WTC11 (cell line): ENCODE measurements at regions not wholly inside any gene's neighbourhood (a gene's known extent, or its start where the extent isn't known, plus 50 kb on each side); places are given as distances from the start of the nearest gene placed in this dataset.

Experiments
- ATAC-seq: fragments of 200-7000 bp; cut with Tn5 transposase; 2 replicates; pipeline ENCODE4 v1.10.0; 2021; ENCODE audit warnings: mild to moderate bottlenecking, moderate library complexity
- CTCF ChIA-PET: fragments of 300-600 bp; sonication (Branson Sonifier 250); formaldehyde crosslinking; loops from one replicate; lab custom pipeline; 2021; ENCODE audit warnings: antibody characterized with exemption; lab: Charles Lee
- POLR2A ChIA-PET: fragments of 350-600 bp; sonication (Branson Sonifier 250); formaldehyde crosslinking; loops from one replicate; lab custom pipeline; 2021; ENCODE audit warnings: antibody characterized with exemption; lab: Charles Lee
- DNase-seq: peaks from one replicate; pipeline ENCODE4 v3.0.0; 2021; ENCODE audit warnings: low spot score
- H3K27ac Mint-ChIP-seq: 2 replicates; pipeline ENCODE4 v1.8.0; 2021; ENCODE audit warnings: mixed read lengths
- H3K27me3 Mint-ChIP-seq: 2 replicates; pipeline ENCODE4 v1.8.0; 2021; ENCODE audit warnings: low read depth, mild to moderate bottlenecking, moderate library complexity, mixed read lengths
- H3K36me3 Mint-ChIP-seq: 2 replicates; pipeline ENCODE4 v1.8.0; 2021; ENCODE audit warnings: mixed read lengths
- H3K4me1 Mint-ChIP-seq: 2 replicates; pipeline ENCODE4 v1.8.0; 2022; ENCODE audit warnings: mixed read lengths
- H3K4me3 Mint-ChIP-seq: 2 replicates; pipeline ENCODE4 v1.8.0; 2021; ENCODE audit warnings: mild to moderate bottlenecking, moderate library complexity, mixed read lengths
- H3K9me3 Mint-ChIP-seq: 2 replicates; pipeline ENCODE4 v1.8.0; 2021; ENCODE audit warnings: mixed read lengths
- ATF2 ChIP-seq: sonication (generic); formaldehyde crosslinking; IDR thresholded peaks from 2 replicates; pipeline ENCODE4 v1.8.1; 2022; ENCODE audit warnings: low read depth, missing genetic modification reagents, borderline replicate concordance
- E2F5 ChIP-seq: sonication (generic); formaldehyde crosslinking; IDR thresholded peaks from 2 replicates; pipeline ENCODE4 v1.8.1; 2022; ENCODE audit warnings: mild to moderate bottlenecking, moderate library complexity, missing genetic modification reagents
- EMX1 ChIP-seq: fragments of 250-450 bp; sonication (Bioruptor Pico); IDR thresholded peaks from 2 replicates; pipeline ENCODE4 v1.8.0; 2021; ENCODE audit warnings: mild to moderate bottlenecking
- ESRRA ChIP-seq: sonication (generic); formaldehyde crosslinking; IDR thresholded peaks from 2 replicates; pipeline ENCODE4 v1.8.1; 2022; ENCODE audit warnings: mild to moderate bottlenecking, missing genetic modification reagents, borderline replicate concordance
- FOXK1 ChIP-seq: sonication (generic); formaldehyde crosslinking; IDR thresholded peaks from 2 replicates; pipeline ENCODE4 v1.8.0; 2022; ENCODE audit warnings: mild to moderate bottlenecking, moderate library complexity, missing genetic modification reagents
- FOXP4 ChIP-seq: sonication (generic); formaldehyde crosslinking; IDR thresholded peaks from 2 replicates; pipeline ENCODE4 v1.8.0; 2022; ENCODE audit warnings: mild to moderate bottlenecking, missing genetic modification reagents
- GABPB1 ChIP-seq: sonication (generic); formaldehyde crosslinking; IDR thresholded peaks from 2 replicates; pipeline ENCODE4 v1.8.1; 2023; ENCODE audit warnings: mild to moderate bottlenecking, missing genetic modification reagents
- JAZF1 ChIP-seq: fragments of 250-450 bp; sonication (Bioruptor Pico); IDR thresholded peaks from 2 replicates; pipeline ENCODE4 v1.9.0; 2021; ENCODE audit warnings: moderate library complexity, mild to moderate bottlenecking, inconsistent platforms
- KAT7 ChIP-seq: sonication (generic); formaldehyde crosslinking; IDR thresholded peaks from 2 replicates; pipeline ENCODE4 v1.8.1; 2023; ENCODE audit warnings: missing genetic modification reagents, mild to moderate bottlenecking, borderline replicate concordance
- OVOL2 ChIP-seq: fragments of 250-450 bp; sonication (Bioruptor Pico); IDR thresholded peaks from 2 replicates; pipeline ENCODE4 v1.9.0; 2021; ENCODE audit warnings: mild to moderate bottlenecking, borderline replicate concordance
- SMAD3 ChIP-seq: sonication (generic); formaldehyde crosslinking; IDR thresholded peaks from 2 replicates; pipeline ENCODE4 v1.8.0; 2022; ENCODE audit warnings: missing genetic modification reagents, mild to moderate bottlenecking, borderline replicate concordance
- TCF7 ChIP-seq: sonication (generic); formaldehyde crosslinking; IDR thresholded peaks from 2 replicates; pipeline ENCODE4 v1.8.0; 2022; ENCODE audit warnings: mild to moderate bottlenecking, low read depth, missing genetic modification reagents, moderate library complexity
- ZNF396 ChIP-seq: fragments of 250-450 bp; sonication (Bioruptor Pico); IDR thresholded peaks from 2 replicates; pipeline ENCODE4 v1.8.0; 2021; ENCODE audit warnings: mild to moderate bottlenecking, moderate library complexity, borderline replicate concordance
- ZNF423 ChIP-seq: fragments of 250-450 bp; sonication (Bioruptor Pico); IDR thresholded peaks from 2 replicates; pipeline ENCODE4 v2.1.2; 2022; ENCODE audit warnings: mild to moderate bottlenecking, moderate library complexity
- ZNF425 ChIP-seq: fragments of 250-450 bp; sonication (Bioruptor Pico); conservative IDR thresholded peaks from 2 replicates; pipeline ENCODE4 v1.9.0; 2021; ENCODE audit warnings: mild to moderate bottlenecking
- TF ChIP-seq, protein P1 (sequence below): fragments of 250-450 bp; sonication (Bioruptor Pico); IDR thresholded peaks from 2 replicates; pipeline ENCODE4 v1.9.0; 2021; ENCODE audit warnings: moderate library complexity, mild to moderate bottlenecking, inconsistent platforms, borderline replicate concordance
- TF ChIP-seq, protein P2 (sequence below): fragments of 200-600 bp; IDR thresholded peaks from 2 replicates; pipeline ENCODE4 v1.8.0; 2022; ENCODE audit warnings: antibody characterized with exemption
- TF ChIP-seq, protein P3 (sequence below): fragments of 250-450 bp; sonication (Bioruptor Pico); IDR thresholded peaks from 2 replicates; pipeline ENCODE4 v1.9.0; 2021; ENCODE audit warnings: mild to moderate bottlenecking
- TF ChIP-seq, protein P4 (sequence below): sonication (generic); formaldehyde crosslinking; IDR thresholded peaks from 2 replicates; pipeline ENCODE4 v1.8.0; 2023; ENCODE audit warnings: missing genetic modification reagents
- TF ChIP-seq, protein P5 (sequence below): sonication (generic); formaldehyde crosslinking; IDR thresholded peaks from 2 replicates; pipeline ENCODE4 v1.8.0; 2022; ENCODE audit warnings: mild to moderate bottlenecking, missing genetic modification reagents

DNA sequence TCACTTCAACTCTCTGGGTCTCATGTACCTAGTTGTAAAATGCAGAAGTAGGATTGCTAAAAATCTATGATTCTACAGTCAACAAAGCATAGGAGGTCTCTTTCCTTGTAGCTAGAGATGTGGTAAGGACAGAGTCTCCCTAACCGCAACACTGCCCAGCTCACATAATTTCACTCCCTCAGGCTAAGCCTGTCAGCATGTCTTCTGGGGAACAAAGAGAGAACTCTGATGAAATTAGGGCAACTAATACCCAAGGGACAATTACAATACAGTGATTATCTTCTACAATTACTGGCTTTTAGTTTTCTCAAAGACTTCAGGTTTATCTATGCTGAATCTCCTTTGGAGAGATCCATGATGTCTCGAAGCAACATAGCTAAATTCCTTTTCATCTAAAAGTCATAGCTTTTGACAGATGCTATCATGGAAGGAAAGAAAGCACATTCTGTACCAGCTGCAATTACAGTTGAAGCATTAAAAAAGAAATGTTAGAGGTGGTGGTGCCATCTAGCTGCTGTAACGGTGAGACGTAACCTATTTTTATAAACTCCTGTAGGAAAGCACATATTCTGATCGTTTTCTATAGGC lies 141.1 kb upstream of the TARS1 start:
- H3K36me3 Mint-ChIP-seq: no peaks in the 10 kb centered on the region
- TF ChIP-seq ZNF396 (CRISPR knock-in tag) (no peak), JAZF1 (no peak)
- TF ChIP-seq, protein P1, sequence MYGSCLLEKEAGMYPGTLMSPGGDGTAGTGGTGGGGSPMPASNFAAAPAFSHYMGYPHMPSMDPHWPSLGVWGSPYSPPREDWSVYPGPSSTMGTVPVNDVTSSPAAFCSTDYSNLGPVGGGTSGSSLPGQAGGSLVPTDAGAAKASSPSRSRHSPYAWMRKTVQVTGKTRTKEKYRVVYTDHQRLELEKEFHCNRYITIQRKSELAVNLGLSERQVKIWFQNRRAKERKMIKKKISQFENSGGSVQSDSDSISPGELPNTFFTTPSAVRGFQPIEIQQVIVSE (CRISPR knock-in tag): no peak
- DNase-seq: no peak
- ATAC-seq: peak; percentile 72
- CTCF ChIA-PET: interaction anchor here (0.7 to 1.4 kb wide), 9 partner anchors 9 to 586 kb away, joined by 3 to 4 read pairs (median 3); no protein-coding TSS in a partner anchor
- peaks cover 6% of the 10 kb centered on the region for H3K4me1 Mint-ChIP-seq
- POLR2A ChIA-PET: no interaction called here
- H3K4me3 Mint-ChIP-seq: no peak overlapping the region
- H3K9me3 Mint-ChIP-seq: no peaks in the 10 kb centered on the region
- no peak overlapping the region for H3K27ac Mint-ChIP-seq
- H3K27me3 Mint-ChIP-seq: peaks cover 12% of the 10 kb centered on the region

- POLR2A ChIA-PET: no interaction called here
- no peak overlapping the region for H3K4me3 Mint-ChIP-seq
- TF ChIP-seq, protein P2, sequence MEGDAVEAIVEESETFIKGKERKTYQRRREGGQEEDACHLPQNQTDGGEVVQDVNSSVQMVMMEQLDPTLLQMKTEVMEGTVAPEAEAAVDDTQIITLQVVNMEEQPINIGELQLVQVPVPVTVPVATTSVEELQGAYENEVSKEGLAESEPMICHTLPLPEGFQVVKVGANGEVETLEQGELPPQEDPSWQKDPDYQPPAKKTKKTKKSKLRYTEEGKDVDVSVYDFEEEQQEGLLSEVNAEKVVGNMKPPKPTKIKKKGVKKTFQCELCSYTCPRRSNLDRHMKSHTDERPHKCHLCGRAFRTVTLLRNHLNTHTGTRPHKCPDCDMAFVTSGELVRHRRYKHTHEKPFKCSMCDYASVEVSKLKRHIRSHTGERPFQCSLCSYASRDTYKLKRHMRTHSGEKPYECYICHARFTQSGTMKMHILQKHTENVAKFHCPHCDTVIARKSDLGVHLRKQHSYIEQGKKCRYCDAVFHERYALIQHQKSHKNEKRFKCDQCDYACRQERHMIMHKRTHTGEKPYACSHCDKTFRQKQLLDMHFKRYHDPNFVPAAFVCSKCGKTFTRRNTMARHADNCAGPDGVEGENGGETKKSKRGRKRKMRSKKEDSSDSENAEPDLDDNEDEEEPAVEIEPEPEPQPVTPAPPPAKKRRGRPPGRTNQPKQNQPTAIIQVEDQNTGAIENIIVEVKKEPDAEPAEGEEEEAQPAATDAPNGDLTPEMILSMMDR: no peak
- TF ChIP-seq, protein P3, sequence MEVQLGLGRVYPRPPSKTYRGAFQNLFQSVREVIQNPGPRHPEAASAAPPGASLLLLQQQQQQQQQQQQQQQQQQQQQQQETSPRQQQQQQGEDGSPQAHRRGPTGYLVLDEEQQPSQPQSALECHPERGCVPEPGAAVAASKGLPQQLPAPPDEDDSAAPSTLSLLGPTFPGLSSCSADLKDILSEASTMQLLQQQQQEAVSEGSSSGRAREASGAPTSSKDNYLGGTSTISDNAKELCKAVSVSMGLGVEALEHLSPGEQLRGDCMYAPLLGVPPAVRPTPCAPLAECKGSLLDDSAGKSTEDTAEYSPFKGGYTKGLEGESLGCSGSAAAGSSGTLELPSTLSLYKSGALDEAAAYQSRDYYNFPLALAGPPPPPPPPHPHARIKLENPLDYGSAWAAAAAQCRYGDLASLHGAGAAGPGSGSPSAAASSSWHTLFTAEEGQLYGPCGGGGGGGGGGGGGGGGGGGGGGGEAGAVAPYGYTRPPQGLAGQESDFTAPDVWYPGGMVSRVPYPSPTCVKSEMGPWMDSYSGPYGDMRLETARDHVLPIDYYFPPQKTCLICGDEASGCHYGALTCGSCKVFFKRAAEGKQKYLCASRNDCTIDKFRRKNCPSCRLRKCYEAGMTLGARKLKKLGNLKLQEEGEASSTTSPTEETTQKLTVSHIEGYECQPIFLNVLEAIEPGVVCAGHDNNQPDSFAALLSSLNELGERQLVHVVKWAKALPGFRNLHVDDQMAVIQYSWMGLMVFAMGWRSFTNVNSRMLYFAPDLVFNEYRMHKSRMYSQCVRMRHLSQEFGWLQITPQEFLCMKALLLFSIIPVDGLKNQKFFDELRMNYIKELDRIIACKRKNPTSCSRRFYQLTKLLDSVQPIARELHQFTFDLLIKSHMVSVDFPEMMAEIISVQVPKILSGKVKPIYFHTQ (CRISPR knock-in tag): no peak
- no peak for TF ChIP-seq ZNF396 (CRISPR knock-in tag)
- TF ChIP-seq FOXP4: no peak
- TF ChIP-seq ATF2: no peak
- TF ChIP-seq ZNF425: no peak
- TF ChIP-seq OVOL2: no peak
- no peak for TF ChIP-seq ZNF423
- no peak for TF ChIP-seq KAT7 (CRISPR knock-in tag)
- TF ChIP-seq EMX1 (CRISPR knock-in tag): no peak
- no peak for TF ChIP-seq FOXK1 (CRISPR knock-in tag)
- no peak for TF ChIP-seq SMAD3 (CRISPR knock-in tag)
- TF ChIP-seq, protein P4, sequence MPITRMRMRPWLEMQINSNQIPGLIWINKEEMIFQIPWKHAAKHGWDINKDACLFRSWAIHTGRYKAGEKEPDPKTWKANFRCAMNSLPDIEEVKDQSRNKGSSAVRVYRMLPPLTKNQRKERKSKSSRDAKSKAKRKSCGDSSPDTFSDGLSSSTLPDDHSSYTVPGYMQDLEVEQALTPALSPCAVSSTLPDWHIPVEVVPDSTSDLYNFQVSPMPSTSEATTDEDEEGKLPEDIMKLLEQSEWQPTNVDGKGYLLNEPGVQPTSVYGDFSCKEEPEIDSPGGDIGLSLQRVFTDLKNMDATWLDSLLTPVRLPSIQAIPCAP (CRISPR knock-in tag): no peak
- no peak for TF ChIP-seq TCF7
- no peak for TF ChIP-seq ESRRA (CRISPR knock-in tag)
- TF ChIP-seq E2F5: no peak
- TF ChIP-seq, protein P5, sequence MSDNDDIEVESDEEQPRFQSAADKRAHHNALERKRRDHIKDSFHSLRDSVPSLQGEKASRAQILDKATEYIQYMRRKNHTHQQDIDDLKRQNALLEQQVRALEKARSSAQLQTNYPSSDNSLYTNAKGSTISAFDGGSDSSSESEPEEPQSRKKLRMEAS (CRISPR knock-in tag): no peak
- TF ChIP-seq GABPB1: no peak
Observed at GRCh38 chr5:33300209-33300742, 140.5 kb upstream of the TARS1 start.

More at GRCh38 chr5:33300209-33300742, 140.5 kb upstream of the TARS1 start:
- CTCF ChIA-PET: interaction anchor here (0.7 to 1.4 kb wide), 9 partner anchors 9 to 587 kb away, joined by 3 to 4 read pairs (median 3); no protein-coding TSS in a partner anchor
- H3K9me3 Mint-ChIP-seq: no peaks in the 10 kb centered on the region
- peaks cover under 1% of the 10 kb centered on the region; the same call in 1 of the 2 replicates for H3K4me1 Mint-ChIP-seq
- ATAC-seq (no peak), DNase-seq (no peak)
- peaks cover 12% of the 10 kb centered on the region for H3K27me3 Mint-ChIP-seq
- H3K36me3 Mint-ChIP-seq: no peaks in the 10 kb centered on the region
- H3K27ac Mint-ChIP-seq: no peak overlapping the region
